ENCODE measurements at regions not wholly inside any gene's neighbourhood (a gene's known extent, or its start where the extent isn't known, plus 50 kb on each side); places are given as distances from the start of the nearest gene placed in this dataset.

GRCh38 chr18:46360866-46361265 is 256.7 kb downstream of the HAUS1 start:
- Histone ChIP-seq H3K27me3 (ENCODE audit: control insufficient read depth in 5 of 5, insufficient read depth in 4 of 5, low read length in 5 of 5) (no peaks in the 10 kb centered on the region), H3K9ac (ENCODE audit: low read length in 5 of 5) (no peak overlapping the region), H3K36me3 (ENCODE audit: control insufficient read depth in 5 of 5, insufficient read depth in 5 of 5, low read length in 5 of 5) (no peaks in the 10 kb centered on the region), H3K4me3 (ENCODE audit: low read depth in 1 of 5, low read length in 5 of 5) (no peak overlapping the region), H3K27ac (ENCODE audit: low read depth, low read length) (no peak overlapping the region), H3K9me3 (ENCODE audit: control insufficient read depth in 5 of 5, low read length in 5 of 5) (peaks cover 2 to 11% (median 11%) of the 10 kb centered on the region in 5 donors), H3K4me1 (ENCODE audit: control insufficient read depth in 5 of 5, insufficient read depth in 5 of 5, low read length in 5 of 5) (peaks cover 0 to 23% (median 3%) of the 10 kb centered on the region in 5 donors)

- Histone ChIP-seq H3K27me3 (ENCODE audit: control insufficient read depth in 5 of 5, insufficient read depth in 4 of 5, low read length in 5 of 5) (no peaks in the 10 kb centered on the region), H3K36me3 (ENCODE audit: control insufficient read depth in 5 of 5, insufficient read depth in 5 of 5, low read length in 5 of 5) (no peaks in the 10 kb centered on the region), H3K4me3 (ENCODE audit: low read depth in 1 of 5, low read length in 5 of 5) (no peak overlapping the region), H3K9me3 (ENCODE audit: control insufficient read depth in 5 of 5, low read length in 5 of 5) (peaks cover 2 to 11% (median 11%) of the 10 kb centered on the region in 5 donors), H3K4me1 (ENCODE audit: control insufficient read depth in 5 of 5, insufficient read depth in 5 of 5, low read length in 5 of 5) (peaks cover 0 to 19% (median 13%) of the 10 kb centered on the region in 5 donors), H3K27ac (ENCODE audit: low read depth, low read length) (no peak overlapping the region), H3K9ac (ENCODE audit: low read length in 5 of 5) (no peak overlapping the region)
Observed at GRCh38 chr18:46362533-46362932, 258.3 kb downstream of the HAUS1 start.

GRCh38 chr18:46364048-46364447 is 259.9 kb downstream of the HAUS1 start:
- Histone ChIP-seq H3K9ac (ENCODE audit: low read length in 5 of 5) (no peak overlapping the region), H3K4me3 (ENCODE audit: low read depth in 1 of 5, low read length in 5 of 5) (no peak overlapping the region), H3K36me3 (ENCODE audit: control insufficient read depth in 5 of 5, insufficient read depth in 5 of 5, low read length in 5 of 5) (no peaks in the 10 kb centered on the region), H3K4me1 (ENCODE audit: control insufficient read depth in 5 of 5, insufficient read depth in 5 of 5, low read length in 5 of 5) (peaks cover 0 to 13% (median 8%) of the 10 kb centered on the region in 5 donors), H3K27ac (ENCODE audit: low read depth, low read length) (no peak overlapping the region), H3K27me3 (ENCODE audit: control insufficient read depth in 5 of 5, insufficient read depth in 4 of 5, low read length in 5 of 5) (no peaks in the 10 kb centered on the region), H3K9me3 (ENCODE audit: control insufficient read depth in 5 of 5, low read length in 5 of 5) (peaks cover 2 to 11% (median 10%) of the 10 kb centered on the region in 5 donors)

GRCh38 chr18:46366201-46366600 is 262.0 kb downstream of the HAUS1 start:
- Histone ChIP-seq H3K4me1 (ENCODE audit: control insufficient read depth in 5 of 5, insufficient read depth in 5 of 5, low read length in 5 of 5) (peaks cover 0 to 13% (median 6%) of the 10 kb centered on the region in 5 donors), H3K36me3 (ENCODE audit: control insufficient read depth in 5 of 5, insufficient read depth in 5 of 5, low read length in 5 of 5) (no peaks in the 10 kb centered on the region), H3K27ac (ENCODE audit: low read depth, low read length) (no peak overlapping the region), H3K4me3 (ENCODE audit: low read depth in 1 of 5, low read length in 5 of 5) (no peak overlapping the region), H3K27me3 (ENCODE audit: control insufficient read depth in 5 of 5, insufficient read depth in 4 of 5, low read length in 5 of 5) (no peaks in the 10 kb centered on the region), H3K9me3 (ENCODE audit: control insufficient read depth in 5 of 5, low read length in 5 of 5) (no peaks in the 10 kb centered on the region), H3K9ac (ENCODE audit: low read length in 5 of 5) (no peak overlapping the region)

GRCh38 chr18:46366751-46367376 is 262.7 kb downstream of the HAUS1 start:
- no peaks in the 10 kb centered on the region for H3K27me3 ChIP-seq (ENCODE audit: control insufficient read depth in 5 of 5, insufficient read depth in 4 of 5, low read length in 5 of 5)
- H3K9ac ChIP-seq (ENCODE audit: low read length in 5 of 5): no peak overlapping the region
- H3K4me3 ChIP-seq (ENCODE audit: low read depth in 1 of 5, low read length in 5 of 5): no peak overlapping the region
- no peak overlapping the region for H3K27ac ChIP-seq (ENCODE audit: low read depth, low read length)
- peaks cover 0 to 10% (median 5%) of the 10 kb centered on the region in 5 donors for H3K4me1 ChIP-seq (ENCODE audit: control insufficient read depth in 5 of 5, insufficient read depth in 5 of 5, low read length in 5 of 5)
- no peaks in the 10 kb centered on the region for H3K36me3 ChIP-seq (ENCODE audit: control insufficient read depth in 5 of 5, insufficient read depth in 5 of 5, low read length in 5 of 5)
- H3K9me3 ChIP-seq (ENCODE audit: control insufficient read depth in 5 of 5, low read length in 5 of 5): no peaks in the 10 kb centered on the region

- H3K36me3 ChIP-seq (ENCODE audit: control insufficient read depth in 5 of 5, insufficient read depth in 5 of 5, low read length in 5 of 5): no peaks in the 10 kb centered on the region
- no peaks in the 10 kb centered on the region for H3K27me3 ChIP-seq (ENCODE audit: control insufficient read depth in 5 of 5, insufficient read depth in 4 of 5, low read length in 5 of 5)
- H3K4me1 ChIP-seq (ENCODE audit: control insufficient read depth in 5 of 5, insufficient read depth in 5 of 5, low read length in 5 of 5): peaks cover 0 to 10% (median 5%) of the 10 kb centered on the region in 5 donors
- H3K4me3 ChIP-seq (ENCODE audit: low read depth in 1 of 5, low read length in 5 of 5): no peak overlapping the region
- no peak overlapping the region for H3K9ac ChIP-seq (ENCODE audit: low read length in 5 of 5)
- H3K9me3 ChIP-seq (ENCODE audit: control insufficient read depth in 5 of 5, low read length in 5 of 5): no peaks in the 10 kb centered on the region
- no peak overlapping the region for H3K27ac ChIP-seq (ENCODE audit: low read depth, low read length)
Observed at GRCh38 chr18:46369323-46369722, 265.1 kb downstream of the HAUS1 start.

- H3K27ac ChIP-seq (ENCODE audit: low read depth, low read length): no peak overlapping the region
- no peaks in the 10 kb centered on the region for H3K27me3 ChIP-seq (ENCODE audit: control insufficient read depth in 5 of 5, insufficient read depth in 4 of 5, low read length in 5 of 5)
- no peak overlapping the region for H3K9ac ChIP-seq (ENCODE audit: low read length in 5 of 5)
- no peak overlapping the region for H3K4me3 ChIP-seq (ENCODE audit: low read depth in 1 of 5, low read length in 5 of 5)
- H3K36me3 ChIP-seq (ENCODE audit: control insufficient read depth in 5 of 5, insufficient read depth in 5 of 5, low read length in 5 of 5): no peaks in the 10 kb centered on the region
- H3K4me1 ChIP-seq (ENCODE audit: control insufficient read depth in 5 of 5, insufficient read depth in 5 of 5, low read length in 5 of 5): peaks cover 0 to 10% (median 5%) of the 10 kb centered on the region in 5 donors
- no peaks in the 10 kb centered on the region for H3K9me3 ChIP-seq (ENCODE audit: control insufficient read depth in 5 of 5, low read length in 5 of 5)
Observed at GRCh38 chr18:46370898-46371297, 266.7 kb downstream of the HAUS1 start.

GRCh38 chr18:46372670-46373069 is 268.5 kb downstream of the HAUS1 start:
- Histone ChIP-seq H3K36me3 (ENCODE audit: control insufficient read depth in 5 of 5, insufficient read depth in 5 of 5, low read length in 5 of 5) (no peaks in the 10 kb centered on the region), H3K4me3 (ENCODE audit: low read depth in 1 of 5, low read length in 5 of 5) (no peak overlapping the region), H3K4me1 (ENCODE audit: control insufficient read depth in 5 of 5, insufficient read depth in 5 of 5, low read length in 5 of 5) (no peaks in the 10 kb centered on the region), H3K27me3 (ENCODE audit: control insufficient read depth in 5 of 5, insufficient read depth in 4 of 5, low read length in 5 of 5) (no peaks in the 10 kb centered on the region), H3K9me3 (ENCODE audit: control insufficient read depth in 5 of 5, low read length in 5 of 5) (no peaks in the 10 kb centered on the region), H3K27ac (ENCODE audit: low read depth, low read length) (no peak overlapping the region), H3K9ac (ENCODE audit: low read length in 5 of 5) (no peak overlapping the region)

- no peak overlapping the region for H3K27ac ChIP-seq (ENCODE audit: low read depth, low read length)
Observed at GRCh38 chr18:46373131-46373530, 268.9 kb downstream of the HAUS1 start.

GRCh38 chr18:46373791-46374190 is 269.6 kb downstream of the HAUS1 start:
- H3K36me3 ChIP-seq (ENCODE audit: control insufficient read depth in 5 of 5, insufficient read depth in 5 of 5, low read length in 5 of 5): no peaks in the 10 kb centered on the region
- no peak overlapping the region for H3K27ac ChIP-seq (ENCODE audit: low read depth, low read length)
- no peak overlapping the region for H3K4me3 ChIP-seq (ENCODE audit: low read depth in 1 of 5, low read length in 5 of 5)
- no peaks in the 10 kb centered on the region for H3K4me1 ChIP-seq (ENCODE audit: control insufficient read depth in 5 of 5, insufficient read depth in 5 of 5, low read length in 5 of 5)
- H3K27me3 ChIP-seq (ENCODE audit: control insufficient read depth in 5 of 5, insufficient read depth in 4 of 5, low read length in 5 of 5): no peaks in the 10 kb centered on the region
- no peak overlapping the region for H3K9ac ChIP-seq (ENCODE audit: low read length in 5 of 5)
- no peaks in the 10 kb centered on the region for H3K9me3 ChIP-seq (ENCODE audit: control insufficient read depth in 5 of 5, low read length in 5 of 5)

More at GRCh38 chr18:46373131-46373530, 268.9 kb downstream of the HAUS1 start:
- Histone ChIP-seq H3K27me3 (ENCODE audit: control insufficient read depth in 5 of 5, insufficient read depth in 4 of 5, low read length in 5 of 5) (no peaks in the 10 kb centered on the region), H3K9me3 (ENCODE audit: control insufficient read depth in 5 of 5, low read length in 5 of 5) (no peaks in the 10 kb centered on the region), H3K36me3 (ENCODE audit: control insufficient read depth in 5 of 5, insufficient read depth in 5 of 5, low read length in 5 of 5) (no peaks in the 10 kb centered on the region), H3K4me1 (ENCODE audit: control insufficient read depth in 5 of 5, insufficient read depth in 5 of 5, low read length in 5 of 5) (no peaks in the 10 kb centered on the region), H3K9ac (ENCODE audit: low read length in 5 of 5) (no peak overlapping the region), H3K4me3 (ENCODE audit: low read depth in 1 of 5, low read length in 5 of 5) (no peak overlapping the region)

All from subcutaneous abdominal adipose tissue (tissue), 5 donors.